ENCODE measurements at regions not wholly inside any gene's neighbourhood (a gene's known extent, or its start where the extent isn't known, plus 50 kb on each side); places are given as distances from the start of the nearest gene placed in this dataset.

DNA sequence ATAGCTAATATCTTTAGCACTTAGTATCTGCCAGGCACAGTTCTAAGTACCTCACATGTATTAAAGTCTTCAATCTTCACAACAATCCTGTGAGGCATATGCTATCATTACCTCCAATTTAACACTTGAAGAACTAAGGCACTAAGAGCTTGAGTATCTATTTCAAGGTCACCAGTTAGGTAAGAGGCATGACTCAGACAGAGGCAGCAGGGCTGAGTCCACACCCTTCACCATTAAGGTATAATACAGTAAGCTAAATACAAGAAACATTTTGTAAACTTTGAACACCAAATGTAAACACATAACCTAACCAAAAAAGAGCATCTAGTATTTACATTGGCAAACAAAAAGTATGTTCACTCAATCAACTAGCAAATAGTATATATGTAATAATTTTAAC, 1410.9 kb downstream of the PCDH18 start:
- TF ChIP-seq EZH2 (IDR thresholded peaks at IDR 0.05; ENCODE audit: borderline replicate concordance, low read length) = no peak
- TF ChIP-seq, protein P1, sequence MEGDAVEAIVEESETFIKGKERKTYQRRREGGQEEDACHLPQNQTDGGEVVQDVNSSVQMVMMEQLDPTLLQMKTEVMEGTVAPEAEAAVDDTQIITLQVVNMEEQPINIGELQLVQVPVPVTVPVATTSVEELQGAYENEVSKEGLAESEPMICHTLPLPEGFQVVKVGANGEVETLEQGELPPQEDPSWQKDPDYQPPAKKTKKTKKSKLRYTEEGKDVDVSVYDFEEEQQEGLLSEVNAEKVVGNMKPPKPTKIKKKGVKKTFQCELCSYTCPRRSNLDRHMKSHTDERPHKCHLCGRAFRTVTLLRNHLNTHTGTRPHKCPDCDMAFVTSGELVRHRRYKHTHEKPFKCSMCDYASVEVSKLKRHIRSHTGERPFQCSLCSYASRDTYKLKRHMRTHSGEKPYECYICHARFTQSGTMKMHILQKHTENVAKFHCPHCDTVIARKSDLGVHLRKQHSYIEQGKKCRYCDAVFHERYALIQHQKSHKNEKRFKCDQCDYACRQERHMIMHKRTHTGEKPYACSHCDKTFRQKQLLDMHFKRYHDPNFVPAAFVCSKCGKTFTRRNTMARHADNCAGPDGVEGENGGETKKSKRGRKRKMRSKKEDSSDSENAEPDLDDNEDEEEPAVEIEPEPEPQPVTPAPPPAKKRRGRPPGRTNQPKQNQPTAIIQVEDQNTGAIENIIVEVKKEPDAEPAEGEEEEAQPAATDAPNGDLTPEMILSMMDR (IDR thresholded peaks at IDR 0.05; ENCODE audit: low read length) = no peak

DNA sequence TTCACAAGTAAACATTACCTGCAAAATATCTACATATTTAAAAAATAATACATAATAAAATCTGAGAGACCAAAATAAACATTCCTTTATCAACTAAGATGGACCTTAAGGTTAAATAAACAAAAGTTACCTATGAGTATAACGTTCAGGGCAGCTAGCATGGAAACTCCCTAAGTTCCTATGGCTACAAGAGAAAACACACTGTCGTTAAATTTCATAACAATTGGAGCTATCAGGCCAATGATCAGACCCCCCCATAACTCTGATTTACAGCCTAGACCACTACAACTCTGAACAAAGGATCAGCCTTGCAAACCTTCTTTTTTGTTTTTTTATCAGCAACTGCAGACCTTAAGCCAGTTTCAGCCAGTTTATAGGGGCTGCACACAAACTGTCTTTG, 1418.4 kb downstream of the PCDH18 start:
- Histone ChIP-seq H3K9me2 (ENCODE audit: low read depth, low read length) (no peaks in the 10 kb centered on the region), H3K4me1 (ENCODE audit: insufficient read depth, low read length, severe bottlenecking) (no peaks in the 10 kb centered on the region), H3K4me2 (ENCODE audit: low read length) (no peak overlapping the region), H3K27ac (ENCODE audit: low read depth, low read length, poor library complexity, severe bottlenecking) (no peak overlapping the region), H4K20me1 (ENCODE audit: insufficient read depth, low read length) (no peaks in the 10 kb centered on the region), H3K79me2 (ENCODE audit: insufficient read depth, low read length) (no peaks in the 10 kb centered on the region), H3K27me3 (ENCODE audit: insufficient read depth, low read length) (no peaks in the 10 kb centered on the region), H3K9me3 (ENCODE audit: low read length) (no peaks in the 10 kb centered on the region), H2AFZ (ENCODE audit: low read length) (no peak overlapping the region), H3F3A (ENCODE audit: insufficient read depth, low read length) (no peaks in the 10 kb centered on the region), H3K4me3 (ENCODE audit: low read depth, low read length, poor library complexity, severe bottlenecking) (no peak overlapping the region), H3K36me3 (ENCODE audit: insufficient read depth, low read length) (no peaks in the 10 kb centered on the region), H3K9ac (ENCODE audit: low read length) (no peak overlapping the region)
- no peak for TF ChIP-seq EZH2 (IDR thresholded peaks at IDR 0.05; ENCODE audit: borderline replicate concordance, low read length)
- TF ChIP-seq, protein P1 (IDR thresholded peaks at IDR 0.05; ENCODE audit: low read length) = no peak

More for the DNA sequence above, 1410.9 kb downstream of the PCDH18 start:
- Histone ChIP-seq H3F3A (ENCODE audit: insufficient read depth, low read length) (no peaks in the 10 kb centered on the region), H3K27ac (ENCODE audit: low read depth, low read length, poor library complexity, severe bottlenecking) (no peak overlapping the region), H3K9ac (ENCODE audit: low read length) (no peak overlapping the region), H3K9me2 (ENCODE audit: low read depth, low read length) (no peaks in the 10 kb centered on the region), H3K79me2 (ENCODE audit: insufficient read depth, low read length) (no peaks in the 10 kb centered on the region), H3K4me1 (ENCODE audit: insufficient read depth, low read length, severe bottlenecking) (no peaks in the 10 kb centered on the region), H3K9me3 (ENCODE audit: low read length) (no peaks in the 10 kb centered on the region), H3K36me3 (ENCODE audit: insufficient read depth, low read length) (no peaks in the 10 kb centered on the region), H3K4me2 (ENCODE audit: low read length) (no peak overlapping the region), H3K27me3 (ENCODE audit: insufficient read depth, low read length) (no peaks in the 10 kb centered on the region), H4K20me1 (ENCODE audit: insufficient read depth, low read length) (no peaks in the 10 kb centered on the region), H3K4me3 (ENCODE audit: low read depth, low read length, poor library complexity, severe bottlenecking) (no peak overlapping the region), H2AFZ (ENCODE audit: low read length) (no peak overlapping the region)

DNA sequence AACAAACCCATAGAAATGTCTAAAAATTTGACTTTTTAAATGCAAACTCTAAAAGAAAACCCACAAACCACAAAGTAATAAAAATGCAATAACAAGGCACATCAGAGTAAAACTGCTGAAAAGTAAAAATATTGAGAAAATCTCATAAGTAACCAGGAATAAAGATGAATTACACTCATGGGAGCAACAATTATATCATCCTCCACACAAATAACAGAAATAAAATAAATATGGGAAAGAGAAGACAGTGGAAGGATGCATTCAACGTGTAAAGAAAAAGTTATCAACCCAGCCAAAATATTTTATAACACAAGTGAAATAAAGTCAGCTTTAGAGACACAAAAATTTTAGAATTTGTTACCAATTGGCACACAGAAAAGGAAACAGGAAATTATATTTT, 1420.2 kb downstream of the PCDH18 start:
- Histone ChIP-seq H3K4me2 (ENCODE audit: low read length) (no peak overlapping the region), H3K79me2 (ENCODE audit: insufficient read depth, low read length) (no peaks in the 10 kb centered on the region), H3K36me3 (ENCODE audit: insufficient read depth, low read length) (no peaks in the 10 kb centered on the region), H4K20me1 (ENCODE audit: insufficient read depth, low read length) (no peaks in the 10 kb centered on the region), H2AFZ (ENCODE audit: low read length) (no peak overlapping the region), H3K9me3 (ENCODE audit: low read length) (no peaks in the 10 kb centered on the region), H3K27ac (ENCODE audit: low read depth, low read length, poor library complexity, severe bottlenecking) (no peak overlapping the region), H3K27me3 (ENCODE audit: insufficient read depth, low read length) (no peaks in the 10 kb centered on the region), H3K4me1 (ENCODE audit: insufficient read depth, low read length, severe bottlenecking) (no peaks in the 10 kb centered on the region), H3K4me3 (ENCODE audit: low read depth, low read length, poor library complexity, severe bottlenecking) (no peak overlapping the region), H3K9ac (ENCODE audit: low read length) (no peak overlapping the region), H3K9me2 (ENCODE audit: low read depth, low read length) (no peaks in the 10 kb centered on the region), H3F3A (ENCODE audit: insufficient read depth, low read length) (no peaks in the 10 kb centered on the region)
- TF ChIP-seq EZH2 (IDR thresholded peaks at IDR 0.05; ENCODE audit: borderline replicate concordance, low read length) = no peak
- TF ChIP-seq, protein P1 (IDR thresholded peaks at IDR 0.05; ENCODE audit: low read length) = no peak

Data from OCI-LY1 (cell line).